Psoas muscle (tissue), 7 donors: ENCODE measurements at regions not wholly inside any gene's neighbourhood (a gene's known extent, or its start where the extent isn't known, plus 50 kb on each side); places are given as distances from the start of the nearest gene placed in this dataset.

Source experiments
- ATAC-seq, 4 donors: fragments of 200-7000 bp; cut with Tn5 transposase; one replicate each; pipeline ENCODE4 v1.9.1; 2020; ENCODE audit warnings: moderate library complexity in 3 of 4, mild to moderate bottlenecking in 2 of 4
- DNase-seq, 2 donors: peaks; one replicate each; pipeline ENCODE4 v3.0.0-alpha.2; 2020
- H3K27ac ChIP-seq: fragments of 200-600 bp; one replicate; pipeline ENCODE4 v1.8.0; 2022
- H3K27me3 ChIP-seq, 3 donors: fragments of 200-600 bp in 1 of 3; one replicate each; pipeline versions ENCODE4 v1.6.1 to v1.8.0; 2013 to 2022; ENCODE audit warnings: low read length in 2 of 3, mild to moderate bottlenecking in 2 of 3, moderate library complexity in 1 of 3; ENCODE audit not compliant: insufficient read depth in 3 of 3
- H3K36me3 ChIP-seq, 2 donors: fragments of 200-600 bp in 1 of 2; one replicate each; pipeline versions ENCODE4 v1.6.1 to v1.8.0; 2013 to 2022; ENCODE audit warnings: low read depth in 1 of 2, mild to moderate bottlenecking in 1 of 2, moderate library complexity in 1 of 2; ENCODE audit not compliant: insufficient read depth in 1 of 2
- H3K4me1 ChIP-seq: fragments of 200-600 bp; one replicate; pipeline ENCODE4 v1.8.0; 2022
- H3K4me3 ChIP-seq: fragments of 200-600 bp; one replicate; pipeline ENCODE4 v1.8.0; 2022; ENCODE audit warnings: mild to moderate bottlenecking
- H3K9me3 ChIP-seq: fragments of 200-600 bp; one replicate; pipeline ENCODE4 v1.8.0; 2022
- CTCF ChIP-seq: fragments of 200-600 bp; IDR thresholded peaks from one replicate; pipeline ENCODE4 v1.8.0; 2022; ENCODE audit warnings: antibody characterized with exemption
- WGBS, 3 donors: extraction: QIAGEN DNeasy Blood & Tissue Kit; methylation state at CpG; one replicate each; pipeline versions ENCODE4 v1.1.6 to v1.1.7; 2013; 5-methylcytosine and 5-hydroxymethylcytosine counted together
- intact Hi-C, 2 donors: fragments of 100-400 bp; cut with DNase I; formaldehyde crosslinking; loops; one replicate each; pipeline versions ENCODE4 v1.11.0 to v1.14.2; 2022
- donor health status: healthy with polysubstance abuse.
- donor health status: DM: no; HTN: no; CAD: no; lungs with moderate emphysema.
- donor health status: Bipolar disorder and iron deficiency.
- donor health status: healthy.
- donor health status: DM: yes; HTN: yes; CAD: no.
- donor health status: DM: no; HTN: no; CAD: no.
- donor health status: DM: yes; HTN: yes; CAD: no.

GRCh38 chr9:115599898-115600297 is 481.9 kb upstream of the TNC start:
- Histone ChIP-seq H3K27me3 (peaks cover 0 to 2% (median 0%) of the 10 kb centered on the region in 3 donors), H3K36me3 (no peaks in the 10 kb centered on the region), H3K27ac (no peak overlapping the region), H3K9me3 (no peaks in the 10 kb centered on the region), H3K4me1 (no peaks in the 10 kb centered on the region), H3K4me3 (no peak overlapping the region)
- ATAC-seq (no peak), DNase-seq (no peak)
- TF ChIP-seq CTCF = no peak
- intact Hi-C loops = loop anchor here in 1 of 2 donors (10.0 kb wide), 1 partner anchor 555 kb away; the partner anchor contains the start of gene PAPPA
- WGBS, 3 donors = 83 to 85% (median 84%) methylated on average over 1 of the region's 1 CpG

- no peaks in the 10 kb centered on the region for H3K9me3 ChIP-seq
- no peaks in the 10 kb centered on the region for H3K4me1 ChIP-seq
- ATAC-seq (no peak), DNase-seq (no peak)
- intact Hi-C loops = no loop called here
- WGBS, 3 donors = 72 to 75% (median 74%) methylated on average over 3 of the region's 3 CpGs
- no peaks in the 10 kb centered on the region for H3K27me3 ChIP-seq
- no peak overlapping the region for H3K4me3 ChIP-seq
- H3K27ac ChIP-seq = no peak overlapping the region
- TF ChIP-seq CTCF = no peak
- no peaks in the 10 kb centered on the region for H3K36me3 ChIP-seq
Observed at GRCh38 chr9:115601434-115601833, 483.5 kb upstream of the TNC start.

- Histone ChIP-seq H3K4me3 (no peak overlapping the region), H3K4me1 (no peaks in the 10 kb centered on the region), H3K9me3 (no peaks in the 10 kb centered on the region), H3K27me3 (no peaks in the 10 kb centered on the region), H3K36me3 (no peaks in the 10 kb centered on the region), H3K27ac (no peak overlapping the region)
- TF ChIP-seq CTCF = no peak
- WGBS, 3 donors = 42 to 57% (median 51%) methylated on average over 2 of the region's 2 CpGs
- DNase-seq = no peak
- intact Hi-C loops = no loop called here
- ATAC-seq = peak in 3 of 4 donors; percentile 17 to 48 (median 27)
Observed at GRCh38 chr9:115604831-115605483, 487.0 kb upstream of the TNC start.

GRCh38 chr9:115606838-115607237 is 488.9 kb upstream of the TNC start:
- DNase-seq = no peak
- no peaks in the 10 kb centered on the region for H3K27me3 ChIP-seq
- no peaks in the 10 kb centered on the region for H3K36me3 ChIP-seq
- H3K4me3 ChIP-seq = no peak overlapping the region
- no peak for TF ChIP-seq CTCF
- intact Hi-C loops = no loop called here
- no peak overlapping the region for H3K27ac ChIP-seq
- no peaks in the 10 kb centered on the region for H3K4me1 ChIP-seq
- H3K9me3 ChIP-seq = no peaks in the 10 kb centered on the region
- no peak for ATAC-seq
